Activated CD8-positive, alpha-beta memory T cell treated with anti-CD3 and anti-CD28 coated beads, Interleukin-2, amount 50 U/mL, for 24 hours (primary cell): ENCODE measurements at regions not wholly inside any gene's neighbourhood (a gene's known extent, or its start where the extent isn't known, plus 50 kb on each side); places are given as distances from the start of the nearest gene placed in this dataset.

Experiments
- DNase-seq: peaks from one replicate; pipeline ENCODE4 v3.0.0-alpha.2; 2020; ENCODE audit errors: extremely low read depth

GRCh38 chr2:128632501-128632800, 313.8 kb upstream of the HS6ST1 start:
- no peak for DNase-seq

GRCh38 chr2:128633501-128633900, 314.8 kb upstream of the HS6ST1 start:
- no peak for DNase-seq

DNA sequence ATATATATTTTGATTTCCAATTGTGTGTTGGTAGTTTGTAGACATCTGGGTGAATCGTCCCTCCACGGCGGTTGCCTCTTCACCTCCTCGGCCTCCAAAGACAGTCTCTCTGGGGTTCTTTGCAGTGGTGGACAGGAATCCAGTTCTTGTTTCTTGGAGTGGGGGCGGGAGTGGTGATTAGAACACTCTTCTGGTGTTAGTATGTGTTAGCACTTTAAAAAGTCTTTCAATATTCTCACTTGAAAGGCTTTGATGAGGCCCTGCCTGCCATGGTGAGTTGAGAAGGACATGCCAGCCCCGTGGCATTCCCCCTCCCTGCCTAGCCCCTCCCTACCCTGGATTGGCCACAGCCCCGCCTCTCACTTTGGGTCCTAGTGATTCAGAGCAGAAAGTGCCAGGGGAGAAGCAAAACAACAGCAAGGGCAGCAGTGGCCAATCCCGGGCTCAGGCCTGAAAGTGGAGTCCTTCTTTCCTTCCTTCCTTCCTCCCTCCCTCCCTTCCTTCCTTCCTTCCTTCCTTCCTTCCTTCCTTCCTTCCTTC, 316.8 kb upstream of the HS6ST1 start:
- no peak for DNase-seq

- no peak for DNase-seq
Observed at GRCh38 chr2:128636802-128637147, 318.1 kb upstream of the HS6ST1 start.

DNA sequence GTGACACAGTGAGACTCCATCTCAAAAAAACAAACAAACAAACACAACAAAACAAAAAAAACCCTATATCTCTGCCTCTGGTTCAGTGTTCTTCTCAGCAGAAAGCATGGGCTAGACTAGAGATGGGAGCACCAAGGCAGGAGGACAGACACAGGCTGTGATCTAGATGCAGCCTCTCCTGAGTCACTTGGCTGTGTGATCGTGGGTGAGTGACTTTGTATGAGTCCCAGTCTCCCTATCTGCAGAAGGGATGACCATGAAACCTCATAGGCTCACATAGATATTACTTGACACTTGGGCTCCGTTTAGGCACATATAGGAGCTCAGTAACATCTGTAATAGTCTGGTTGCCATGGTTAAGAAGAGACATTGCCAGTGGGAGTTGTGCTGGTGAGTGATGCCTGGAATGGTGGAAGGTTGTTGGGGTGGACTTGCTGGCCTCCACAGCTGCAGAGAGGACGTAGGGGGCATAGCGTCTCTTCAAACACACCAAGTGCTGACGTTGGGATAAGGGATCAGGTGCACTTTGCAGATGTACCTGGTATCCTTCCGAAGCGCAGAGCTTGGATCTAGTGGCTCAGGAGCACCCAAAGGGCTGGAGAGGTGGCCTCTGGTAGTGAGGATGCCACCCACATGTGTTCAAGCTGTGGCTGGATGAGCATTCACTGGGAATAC, 318.9 kb upstream of the HS6ST1 start:
- no peak for DNase-seq

- no peak for DNase-seq
Observed at GRCh38 chr2:128638341-128639119, 319.9 kb upstream of the HS6ST1 start.

DNA sequence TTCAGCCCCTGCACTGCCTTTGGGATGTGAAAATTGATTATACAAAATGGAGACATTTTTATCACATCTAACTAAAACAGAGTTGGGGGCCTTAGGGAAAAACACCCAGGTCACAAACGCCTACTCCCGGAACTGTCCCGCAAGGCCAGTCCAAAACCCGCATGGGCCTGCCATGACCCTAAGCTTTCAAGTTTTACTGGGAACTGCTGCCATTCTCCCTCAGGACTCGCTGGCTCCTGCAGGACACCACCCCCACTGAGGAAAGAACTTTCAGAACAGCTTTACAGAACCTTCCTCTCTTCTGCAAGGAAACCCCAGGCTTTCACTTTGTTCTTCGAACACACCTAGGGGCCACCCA, 320.4 kb upstream of the HS6ST1 start:
- DNase-seq, result no peak

GRCh38 chr2:128639693-128640092, 321.0 kb upstream of the HS6ST1 start:
- DNase-seq, result no peak

GRCh38 chr2:128640166-128640844, 321.6 kb upstream of the HS6ST1 start:
- no peak for DNase-seq

GRCh38 chr2:128640845-128641360, 322.2 kb upstream of the HS6ST1 start:
- no peak for DNase-seq

DNA sequence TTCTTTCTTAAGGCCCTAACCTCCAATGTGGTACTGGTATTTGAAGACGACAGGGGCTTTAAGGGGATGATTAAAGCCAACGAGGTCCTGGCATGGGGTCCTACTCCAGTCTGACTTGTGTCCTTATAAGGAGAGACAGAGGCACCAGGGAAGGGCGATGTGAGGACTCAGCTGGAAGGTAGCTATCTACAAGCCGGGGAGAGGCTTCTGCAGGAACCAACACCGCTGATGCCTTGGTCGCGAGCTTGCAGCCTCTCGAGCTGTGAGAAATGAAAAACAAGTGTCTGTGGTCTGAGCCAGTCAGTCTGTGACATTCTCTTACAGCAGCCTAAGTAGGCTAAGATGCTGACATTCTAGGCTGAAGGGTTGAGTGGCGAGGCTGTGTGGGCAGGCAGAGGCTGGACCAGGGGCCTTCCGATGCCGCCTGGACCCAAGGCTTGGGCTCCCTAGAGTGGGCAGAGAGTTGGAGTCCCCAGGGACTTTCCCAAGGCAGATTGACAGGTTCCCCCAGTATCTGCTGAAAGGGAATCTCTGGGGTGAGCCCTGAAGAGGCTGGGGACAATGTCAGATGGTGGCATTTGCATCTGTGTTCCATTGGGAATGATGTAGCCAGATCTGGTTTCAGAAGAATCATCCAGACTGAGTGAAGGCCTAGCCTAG, 322.9 kb upstream of the HS6ST1 start:
- no peak for DNase-seq

DNA sequence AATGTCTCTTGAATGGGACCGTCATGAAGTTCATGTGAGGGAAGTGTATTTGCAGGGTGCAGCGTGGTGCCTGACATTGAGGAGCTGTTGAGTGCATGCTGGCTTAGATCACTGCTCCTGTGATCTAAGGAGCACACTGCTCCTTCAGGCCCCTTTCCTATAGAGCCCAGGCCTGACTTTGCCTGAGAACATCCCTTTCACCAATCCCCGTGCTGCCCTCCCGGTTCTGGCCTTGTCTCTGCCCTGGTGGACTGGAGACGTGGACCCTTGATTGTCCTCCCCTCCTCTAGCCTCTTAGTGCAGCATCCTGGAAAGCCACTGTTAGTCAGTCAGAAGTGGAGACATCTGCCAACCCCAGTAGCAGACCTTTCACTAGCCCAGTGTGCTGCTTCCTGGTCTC, 323.6 kb upstream of the HS6ST1 start:
- no peak for DNase-seq

GRCh38 chr2:128642821-128643220, 324.2 kb upstream of the HS6ST1 start:
- DNase-seq, result no peak

DNA sequence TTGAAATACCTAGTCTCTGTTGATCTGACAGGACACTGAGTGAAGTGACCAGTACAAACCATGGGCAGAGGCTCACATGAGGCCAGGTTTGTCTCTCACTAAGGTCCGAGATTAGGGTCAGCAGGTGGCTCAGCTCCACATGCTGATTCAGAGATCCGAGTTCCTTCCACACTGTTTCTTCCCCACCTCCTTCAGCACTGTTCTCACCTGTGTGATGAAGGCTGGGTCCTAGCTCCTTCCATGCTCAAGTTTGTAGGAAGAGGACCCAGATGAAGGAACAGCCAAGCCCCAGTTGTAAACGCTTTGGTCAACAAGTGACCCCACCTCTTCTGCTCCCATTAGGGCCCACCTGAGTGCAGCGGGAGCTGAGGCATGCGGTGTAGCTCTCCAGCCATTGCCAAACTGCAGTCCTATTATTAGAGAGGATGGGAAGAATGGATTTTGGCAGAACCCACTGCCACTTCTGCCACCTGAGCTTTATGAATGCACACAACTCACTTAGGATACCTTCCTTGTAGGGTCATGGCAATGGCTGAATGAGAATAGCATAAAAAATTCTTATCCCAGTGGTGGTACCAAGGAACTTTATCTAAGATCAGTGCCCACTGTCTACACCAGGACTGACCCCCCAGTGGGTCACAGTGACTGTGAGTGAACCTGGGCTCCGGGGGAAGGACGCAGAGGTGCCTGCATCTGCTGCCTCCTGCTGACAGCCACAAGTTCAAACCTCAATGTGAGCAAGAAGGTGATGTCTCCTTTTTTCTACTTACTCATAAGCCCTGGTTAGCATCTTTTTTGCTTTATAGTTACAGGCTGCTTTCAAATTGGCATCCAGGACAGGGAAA, 324.8 kb upstream of the HS6ST1 start:
- DNase-seq, result no peak

DNA sequence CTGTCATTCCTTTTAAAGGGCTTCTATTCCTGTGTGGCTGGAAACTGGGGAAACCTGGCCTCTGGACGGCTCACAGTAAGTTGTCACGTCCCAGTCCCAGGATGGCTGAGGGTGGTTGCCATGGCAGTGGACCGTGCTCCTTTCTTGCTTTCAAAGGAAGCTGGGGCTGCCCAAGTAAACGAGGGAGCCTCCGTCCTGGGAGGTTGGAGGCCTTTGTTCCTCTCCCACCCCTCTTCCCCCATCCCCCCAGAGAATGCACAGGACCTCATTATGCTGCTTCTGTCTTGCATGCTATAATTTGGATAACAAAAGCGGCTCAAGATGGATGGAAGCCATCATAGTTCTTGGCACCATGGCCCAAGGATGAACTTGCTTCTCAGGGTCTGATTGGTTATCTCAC, 325.5 kb upstream of the HS6ST1 start:
- no peak for DNase-seq

DNA sequence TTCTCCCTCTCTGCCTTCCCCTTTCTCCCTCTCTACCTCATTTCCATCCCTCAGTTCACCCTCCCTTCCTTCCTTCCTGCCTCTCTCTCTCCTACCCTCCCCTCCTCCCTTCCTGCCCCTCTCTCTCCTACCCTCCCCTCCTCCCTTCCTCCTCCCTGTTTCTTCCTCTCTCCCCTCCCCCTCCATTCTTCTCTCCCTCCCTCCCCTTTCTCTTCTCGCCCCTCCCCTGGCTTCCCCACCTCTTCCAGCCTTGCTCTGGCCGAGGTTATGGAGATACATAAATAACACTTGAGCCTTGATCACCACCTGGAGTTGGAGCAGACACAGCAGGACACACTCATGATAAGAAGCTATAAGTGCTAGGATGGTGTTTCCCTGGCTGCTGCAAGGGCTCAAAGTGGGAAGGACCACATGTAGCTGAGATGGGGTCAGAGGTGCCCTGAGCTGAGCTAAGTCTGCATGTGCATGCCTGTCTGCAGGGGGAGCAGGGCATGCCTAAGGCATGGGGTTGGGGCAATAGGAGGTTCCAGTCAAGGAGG, 326.1 kb upstream of the HS6ST1 start:
- DNase-seq, result no peak

DNA sequence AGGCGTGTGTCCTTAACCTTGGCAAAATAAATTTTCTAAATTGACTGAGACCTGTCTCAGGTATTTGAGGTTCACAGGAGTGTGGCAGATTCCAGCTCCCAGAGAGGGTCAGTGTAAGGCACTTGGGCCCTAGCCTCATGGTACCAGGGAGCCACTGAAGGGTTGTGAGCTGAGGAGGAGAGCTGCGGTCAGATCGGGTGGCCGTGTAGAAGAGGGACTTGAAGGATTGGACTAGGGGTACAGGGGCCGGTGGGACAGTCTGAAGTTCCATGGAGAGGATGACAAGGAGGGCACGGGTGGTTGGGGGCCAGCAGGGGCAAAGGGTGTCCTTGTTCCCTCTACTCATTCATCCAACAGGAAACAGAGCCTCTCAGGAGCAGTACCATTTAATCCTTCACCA, 327.0 kb upstream of the HS6ST1 start:
- DNase-seq, result no peak

- no peak for DNase-seq
Observed at GRCh38 chr2:128646091-128646490, 327.4 kb upstream of the HS6ST1 start.

DNA sequence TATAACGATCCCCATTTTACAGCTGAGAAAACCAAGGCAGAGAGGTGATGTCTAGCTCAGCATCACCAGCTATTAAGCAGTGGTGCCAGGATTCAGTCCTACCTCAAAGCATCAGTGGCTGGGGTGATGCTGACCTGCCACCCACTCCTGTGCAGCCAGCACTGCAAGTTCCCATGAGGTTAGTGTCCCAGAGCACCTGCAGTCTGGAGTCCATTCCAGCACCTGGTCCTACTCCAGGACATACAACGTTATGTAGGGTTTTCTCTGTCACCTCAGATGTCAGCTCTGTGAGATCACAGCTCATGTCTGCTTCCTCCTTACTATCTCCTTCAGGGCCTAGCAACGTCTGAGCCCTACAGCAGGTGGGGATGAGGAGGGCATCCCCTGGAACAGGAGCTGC, 328.0 kb upstream of the HS6ST1 start:
- no peak for DNase-seq

GRCh38 chr2:128651000-128651399, 332.3 kb upstream of the HS6ST1 start:
- no peak for DNase-seq

GRCh38 chr2:128654408-128654807, 335.7 kb upstream of the HS6ST1 start:
- DNase-seq, result no peak
